Endothelial cell of hepatic sinusoid (primary cell): ENCODE measurements at regions not wholly inside any gene's neighbourhood (a gene's known extent, or its start where the extent isn't known, plus 50 kb on each side); places are given as distances from the start of the nearest gene placed in this dataset.

Source experiments
- in situ Hi-C: cut with HindIII; loops from 2 replicates; pipeline ENCODE4 v1.10.0; 2017; ENCODE audit warnings: low sequenced_read_pairs

DNA sequence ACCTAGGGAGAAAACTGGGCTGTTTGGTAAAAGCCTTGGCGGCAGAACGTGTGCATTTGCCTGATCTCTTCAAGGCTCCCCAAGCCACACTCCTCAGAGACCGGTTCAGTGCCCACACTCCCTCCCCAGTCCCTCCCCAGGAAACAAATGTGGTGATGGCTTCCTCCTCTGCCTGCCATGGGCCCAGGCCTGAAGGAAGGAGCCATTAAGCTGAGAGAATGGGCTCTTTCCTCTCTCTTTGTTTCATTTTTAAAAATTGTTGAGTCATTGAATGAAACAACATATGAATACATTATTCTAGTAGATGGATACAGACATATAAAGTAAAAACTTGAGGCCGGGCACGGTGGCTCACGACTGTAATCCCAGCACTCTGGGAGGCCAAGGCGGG lies 50.6 kb upstream of the YWHAQ start:
- in situ Hi-C loops = no loop called here

DNA sequence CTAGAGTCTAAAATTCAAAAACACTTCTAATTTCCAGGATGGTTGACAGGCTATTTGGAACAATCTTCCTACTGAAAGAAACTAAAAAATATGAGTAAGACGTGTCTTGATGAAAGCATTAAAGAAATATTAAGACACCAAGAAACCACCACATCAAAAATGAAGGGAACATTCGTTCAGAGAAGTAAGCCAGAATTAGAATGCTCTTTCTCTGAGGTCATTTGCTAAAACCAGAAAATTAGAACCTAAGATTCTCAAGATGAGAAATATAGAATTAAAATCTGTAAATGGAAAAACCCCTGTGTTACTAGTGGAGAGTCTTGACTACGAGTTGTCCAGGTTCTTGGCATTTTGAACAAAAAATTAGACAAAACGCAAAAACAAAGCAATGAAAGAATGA lies 54.8 kb upstream of the YWHAQ start:
- in situ Hi-C loops = no loop called here

DNA sequence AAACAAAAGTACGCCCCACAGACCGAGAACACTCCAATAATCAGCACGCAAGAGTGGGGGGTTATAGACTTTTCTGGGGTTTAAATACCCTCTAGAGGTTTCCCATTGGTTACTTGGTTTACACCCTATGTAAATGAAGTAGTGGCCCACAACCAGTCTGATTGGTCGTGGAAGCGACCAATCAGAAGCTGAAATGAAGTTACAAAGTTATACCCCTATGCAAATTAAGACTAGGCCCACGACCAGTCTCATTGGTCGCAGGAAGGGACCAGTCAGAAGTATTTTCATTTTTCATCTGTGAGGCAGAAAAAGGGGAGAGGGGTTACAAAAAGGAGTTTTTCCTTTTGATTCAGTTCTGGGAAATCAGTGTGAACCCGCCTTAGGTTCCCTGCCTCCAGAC lies 55.3 kb upstream of the YWHAQ start:
- in situ Hi-C loops = no loop called here

DNA sequence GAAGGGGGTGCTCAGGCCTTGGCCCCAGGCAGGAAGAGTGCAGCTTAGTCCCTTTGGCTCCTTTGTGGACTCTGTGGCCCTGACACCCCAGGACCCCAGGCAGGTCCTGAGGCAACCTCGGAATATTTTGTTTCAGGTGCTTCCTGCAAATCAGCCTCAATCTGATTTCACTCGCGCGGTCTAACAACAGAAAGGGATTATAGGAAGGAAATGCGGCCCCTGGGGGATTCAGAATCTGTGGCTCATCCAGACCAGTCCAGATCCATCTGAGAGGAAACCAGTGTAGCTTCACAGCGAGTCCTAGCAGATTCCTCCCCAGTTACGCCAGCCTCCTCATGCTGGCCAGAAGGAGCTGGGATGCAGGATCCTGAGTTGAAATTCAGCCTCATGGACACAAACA lies 59.5 kb upstream of the YWHAQ start:
- in situ Hi-C loops = loop anchor here (5.0 kb wide), 3 partner anchors 63 to 103 kb away; no protein-coding TSS in a partner anchor

DNA sequence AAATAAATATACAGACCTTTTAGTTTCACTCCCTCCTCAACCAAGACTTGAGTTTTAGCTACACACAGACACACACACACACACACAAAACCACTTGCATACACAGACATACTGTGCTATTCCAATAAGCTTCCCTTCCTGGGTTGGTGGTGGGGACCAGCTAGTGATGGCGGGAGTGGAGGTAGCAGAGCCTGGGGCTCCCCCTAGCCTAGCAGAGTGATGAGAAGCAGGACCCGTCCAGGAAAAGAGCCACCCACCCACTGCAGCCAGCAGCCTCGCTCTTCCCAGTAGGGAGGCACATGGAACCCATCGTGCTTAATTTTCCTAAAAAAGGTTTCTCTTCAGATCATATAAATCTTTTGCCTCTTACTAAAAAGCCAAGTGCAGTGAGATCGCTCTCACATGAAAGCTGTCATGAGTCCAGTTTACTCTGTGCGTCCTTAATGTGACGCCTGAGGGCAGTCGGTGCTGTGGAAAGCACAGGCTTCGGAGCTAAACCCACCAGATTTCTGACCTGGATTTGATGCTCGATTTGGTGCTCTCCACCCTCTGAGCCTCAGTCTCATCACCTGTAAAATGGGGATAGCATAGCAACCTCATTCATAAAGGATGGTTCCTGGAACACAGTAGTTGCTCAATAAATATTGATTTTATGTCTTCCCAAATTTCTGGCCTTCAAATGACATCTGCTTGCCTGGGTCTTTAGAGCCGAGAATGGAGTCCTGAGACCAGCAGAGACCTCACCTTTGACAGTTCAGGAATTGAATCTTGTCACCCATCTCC lies 60.1 kb upstream of the YWHAQ start:
- in situ Hi-C loops = loop anchor here (5.0 kb wide), 3 partner anchors 64 to 104 kb away; no protein-coding TSS in a partner anchor

DNA sequence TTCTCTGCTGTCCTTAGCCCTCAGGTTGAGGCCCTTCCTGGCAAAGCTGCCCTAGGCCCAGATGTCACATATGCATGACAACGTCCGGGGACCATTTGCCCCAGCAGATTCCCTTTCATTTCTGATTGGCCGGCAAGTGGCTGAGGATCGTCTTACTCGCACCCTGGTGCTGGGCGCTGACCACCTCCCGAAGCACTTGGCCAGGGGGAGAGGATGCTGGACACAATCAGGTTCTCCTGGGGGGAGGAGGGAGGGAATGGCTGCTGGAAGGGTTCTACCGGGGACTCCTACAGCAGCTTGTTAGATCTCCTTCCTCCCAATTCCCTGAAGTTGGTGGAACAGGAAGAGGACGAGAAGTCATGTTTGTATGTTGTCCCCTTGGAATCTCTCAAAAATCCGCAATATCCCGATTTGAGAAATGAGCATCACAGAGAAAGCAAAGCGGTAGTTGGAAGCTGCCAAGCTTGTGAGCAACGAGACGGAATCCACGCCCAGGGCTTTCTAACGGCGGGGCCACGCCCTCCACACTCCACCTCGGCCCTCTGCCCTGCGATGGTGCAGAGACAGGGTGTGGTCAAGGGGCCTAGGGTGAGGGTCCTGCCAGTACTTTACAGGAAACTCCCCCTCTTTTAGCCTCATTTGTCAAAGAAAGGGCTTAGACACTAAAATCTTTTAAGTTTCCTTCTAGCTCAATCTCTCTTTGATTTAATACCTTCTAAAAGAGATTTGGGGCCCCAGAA lies 61.8 kb upstream of the YWHAQ start:
- in situ Hi-C loops = loop anchor here (5.0 kb wide), 3 partner anchors 65 to 105 kb away; no protein-coding TSS in a partner anchor

DNA sequence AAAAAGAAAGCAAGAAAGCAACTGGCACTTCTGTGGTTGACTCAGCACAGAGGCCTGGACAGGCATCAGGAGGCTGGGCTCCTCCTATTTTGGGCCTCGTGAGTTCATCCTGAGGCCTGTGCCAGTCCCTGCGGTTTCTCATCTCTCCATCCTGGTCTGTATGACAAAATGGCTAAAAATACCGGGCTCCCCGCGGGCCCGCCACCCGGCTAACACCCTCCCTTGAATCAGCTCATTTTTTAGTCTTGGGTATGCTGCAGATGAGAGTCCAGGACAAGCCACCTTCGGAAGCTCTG lies 62.3 kb upstream of the YWHAQ start:
- in situ Hi-C loops = loop anchor here (5.0 kb wide), 3 partner anchors 66 to 106 kb away; no protein-coding TSS in a partner anchor

DNA sequence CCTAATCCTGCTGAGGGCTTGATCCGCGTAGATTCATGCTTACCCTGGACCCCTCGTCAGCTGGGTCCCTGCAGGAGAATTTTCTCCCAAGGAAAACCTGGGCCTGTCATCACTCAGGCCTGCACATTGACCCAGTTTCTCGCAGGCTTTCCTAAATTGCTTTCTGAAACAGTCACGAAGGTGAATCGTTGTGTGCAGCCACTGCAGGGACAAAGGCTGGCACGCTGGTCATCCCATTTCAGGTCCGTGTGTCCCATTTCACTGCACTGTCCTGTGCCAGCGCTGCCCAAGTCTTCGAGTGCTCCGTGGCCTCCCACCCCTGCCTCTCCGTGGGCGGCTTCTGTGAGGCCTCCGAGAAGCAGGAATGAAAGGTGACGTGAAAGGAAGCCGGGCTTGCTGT lies 62.8 kb upstream of the YWHAQ start:
- in situ Hi-C loops = loop anchor here (5.0 kb wide), 3 partner anchors 66 to 106 kb away; no protein-coding TSS in a partner anchor

DNA sequence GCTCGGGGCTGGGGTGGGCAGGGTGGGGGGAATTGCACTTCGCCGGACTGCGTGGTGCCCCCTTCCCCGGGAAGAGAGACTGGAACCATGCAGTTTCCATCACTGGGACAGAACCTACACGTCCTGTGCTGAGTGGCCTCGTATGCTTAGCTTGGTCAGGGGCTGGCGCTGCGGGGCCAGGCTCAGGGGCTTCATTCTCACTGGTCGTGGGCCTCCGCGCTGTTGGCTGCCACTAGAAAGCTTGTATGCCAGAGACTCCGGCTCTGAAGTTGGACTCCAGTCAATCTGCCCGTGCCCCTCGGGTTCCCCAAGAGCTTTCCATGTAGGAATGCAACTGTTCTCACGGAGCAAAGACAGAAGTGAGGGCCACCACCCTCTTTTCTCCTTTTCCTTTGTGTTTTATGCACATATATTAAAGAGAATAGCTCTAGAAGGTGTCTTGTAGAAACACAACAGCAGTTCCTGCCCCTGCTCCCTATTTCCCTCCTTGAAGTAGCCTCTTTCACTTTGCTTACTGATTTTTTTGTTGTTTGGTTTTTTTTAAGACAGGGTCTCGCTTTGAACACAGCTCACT lies 64.0 kb upstream of the YWHAQ start:
- in situ Hi-C loops = loop anchor here (5.0 kb wide), 3 partner anchors 67 to 107 kb away; no protein-coding TSS in a partner anchor

DNA sequence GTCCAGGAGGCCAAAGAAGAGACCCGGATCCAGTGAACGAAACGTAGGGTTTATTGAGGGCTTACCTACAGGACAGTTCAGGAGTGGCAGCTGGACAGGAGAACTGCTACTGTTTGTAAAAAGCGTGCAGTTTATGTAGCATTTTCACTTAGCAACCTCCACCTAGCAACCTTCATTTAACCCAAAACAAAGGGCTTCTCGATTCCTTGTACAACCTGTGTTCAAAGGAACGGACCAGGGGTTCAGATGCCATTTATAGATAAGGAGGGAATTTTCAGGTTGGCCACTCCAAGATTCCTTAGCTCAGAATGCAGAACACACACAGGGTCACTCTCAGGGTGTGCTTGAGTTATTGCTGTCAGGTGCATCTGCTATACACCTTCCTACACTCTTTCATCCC lies 65.1 kb upstream of the YWHAQ start:
- in situ Hi-C loops = no loop called here

DNA sequence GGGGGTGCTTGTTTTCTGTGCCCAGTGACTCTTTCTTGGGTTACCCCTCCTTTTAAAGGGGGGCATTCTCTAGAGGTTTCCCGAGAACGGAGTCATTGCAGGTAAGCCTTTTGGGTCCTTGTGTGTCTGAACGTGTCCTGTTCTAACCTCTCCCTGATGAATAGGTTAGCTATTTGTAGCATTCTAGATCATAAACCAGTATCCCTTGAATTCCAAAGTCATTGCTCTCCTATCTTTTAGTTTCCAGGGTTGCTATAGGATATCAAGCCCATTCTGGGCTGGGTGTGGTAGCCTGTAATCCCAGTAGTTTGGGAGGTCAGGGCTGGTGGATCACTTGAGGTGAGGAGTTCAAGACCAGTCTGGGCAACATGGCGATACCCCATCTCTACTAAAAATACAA lies 65.9 kb upstream of the YWHAQ start:
- in situ Hi-C loops = no loop called here

DNA sequence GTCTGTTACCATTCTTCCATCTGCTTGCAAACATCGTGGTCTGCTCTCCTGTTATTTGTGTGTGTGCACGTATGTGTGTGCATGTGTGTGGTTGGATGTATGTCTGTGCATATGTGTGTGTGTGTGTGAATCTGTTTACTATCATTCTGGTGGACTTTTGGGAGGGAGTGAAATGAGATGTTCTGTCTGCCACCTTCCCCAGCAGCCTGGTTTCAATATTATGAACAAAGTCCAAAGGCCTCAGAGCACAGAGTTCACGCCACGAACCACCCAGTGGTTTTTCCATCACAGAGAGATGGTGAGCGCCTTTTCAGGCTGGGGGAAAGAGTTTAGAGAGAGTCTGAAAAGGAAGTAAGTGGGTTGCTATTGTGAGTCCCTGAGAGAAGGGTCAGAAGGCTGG lies 67.1 kb upstream of the YWHAQ start:
- in situ Hi-C loops = no loop called here

DNA sequence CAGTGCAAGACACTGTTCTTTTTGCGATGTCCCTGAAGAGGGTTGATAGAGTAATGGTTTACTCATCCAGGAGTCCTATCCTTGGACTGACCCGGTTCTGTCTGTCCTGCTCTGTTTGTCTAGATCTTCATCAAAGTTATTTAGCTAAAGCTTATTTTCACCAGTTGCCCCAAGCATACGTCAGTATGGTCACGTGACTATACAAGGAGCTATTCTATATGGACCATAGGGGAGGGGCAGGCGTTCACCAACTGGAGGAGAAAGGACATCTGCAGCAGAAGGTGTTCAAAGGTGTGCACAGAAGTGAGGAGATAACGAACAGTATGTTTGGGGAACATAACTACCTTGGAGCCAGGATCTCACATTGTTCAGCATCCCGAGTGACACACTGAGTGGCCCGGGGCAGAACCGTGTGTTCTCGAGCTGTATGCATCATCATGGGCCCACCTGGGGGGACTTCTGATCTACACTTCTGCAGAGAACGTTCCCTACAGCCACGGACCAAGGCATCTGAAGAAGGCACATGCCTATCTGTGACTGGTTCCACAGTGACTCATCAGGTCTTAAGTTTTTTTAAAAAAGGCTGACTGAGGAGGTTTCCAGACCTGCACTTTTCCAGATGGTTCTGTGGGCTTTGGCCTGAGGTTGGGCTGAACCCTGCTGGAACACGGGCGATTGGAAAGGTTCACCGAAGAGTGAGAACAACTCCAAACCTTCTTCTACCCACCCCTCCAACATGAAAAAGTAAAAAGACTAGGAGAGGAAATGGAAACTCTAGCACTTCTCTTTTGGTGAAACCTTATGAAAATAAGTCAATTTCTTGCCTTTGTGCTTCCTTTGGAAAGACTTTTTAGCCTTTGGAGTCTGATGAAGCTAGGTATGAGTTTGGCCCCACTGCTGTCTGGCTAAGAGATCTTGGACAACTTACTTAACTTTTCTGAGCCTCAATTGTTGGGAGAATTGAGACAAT lies 68.6 kb upstream of the YWHAQ start:
- in situ Hi-C loops = no loop called here

DNA sequence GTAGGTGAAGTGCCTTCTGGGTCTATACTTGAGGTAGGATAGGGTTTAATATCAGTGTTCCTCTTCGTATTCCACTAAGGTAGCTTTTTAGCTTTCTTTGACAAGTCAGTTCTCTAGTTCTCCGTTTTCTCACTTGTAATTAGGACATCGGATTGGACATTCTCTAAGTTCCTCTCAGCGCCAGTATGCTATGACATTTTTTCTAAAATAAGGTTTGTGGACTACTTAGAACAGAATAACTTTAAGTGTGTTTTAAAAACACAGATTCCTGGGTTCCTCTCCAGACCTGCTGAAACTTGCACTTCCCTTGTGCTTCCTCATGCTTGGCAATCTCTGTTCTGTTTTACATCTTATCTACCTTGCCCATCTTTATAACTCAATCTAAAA lies 69.3 kb upstream of the YWHAQ start:
- in situ Hi-C loops = no loop called here

DNA sequence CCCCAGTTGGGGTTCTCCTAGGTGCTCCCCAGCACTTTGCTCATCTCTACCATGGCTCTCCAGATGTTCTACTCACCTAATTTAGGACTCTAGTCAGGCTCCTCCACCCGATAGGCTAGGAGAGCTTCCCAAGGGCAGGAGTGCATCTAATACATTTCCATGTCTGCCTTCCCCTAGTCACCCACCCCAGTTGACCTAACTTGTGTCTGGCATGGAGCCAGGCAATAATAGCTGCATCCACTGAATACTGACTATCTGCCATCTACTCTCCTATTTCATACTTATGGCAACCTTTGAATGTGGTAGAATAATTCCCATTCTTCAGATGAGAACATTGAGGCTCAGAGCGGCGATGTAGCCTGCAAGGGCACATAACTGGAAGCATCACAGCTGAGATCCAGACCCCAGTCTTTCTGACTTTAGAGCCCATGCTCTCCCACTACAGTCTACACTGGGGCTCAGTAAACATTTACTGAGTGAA lies 71.8 kb upstream of the YWHAQ start:
- in situ Hi-C loops = no loop called here

DNA sequence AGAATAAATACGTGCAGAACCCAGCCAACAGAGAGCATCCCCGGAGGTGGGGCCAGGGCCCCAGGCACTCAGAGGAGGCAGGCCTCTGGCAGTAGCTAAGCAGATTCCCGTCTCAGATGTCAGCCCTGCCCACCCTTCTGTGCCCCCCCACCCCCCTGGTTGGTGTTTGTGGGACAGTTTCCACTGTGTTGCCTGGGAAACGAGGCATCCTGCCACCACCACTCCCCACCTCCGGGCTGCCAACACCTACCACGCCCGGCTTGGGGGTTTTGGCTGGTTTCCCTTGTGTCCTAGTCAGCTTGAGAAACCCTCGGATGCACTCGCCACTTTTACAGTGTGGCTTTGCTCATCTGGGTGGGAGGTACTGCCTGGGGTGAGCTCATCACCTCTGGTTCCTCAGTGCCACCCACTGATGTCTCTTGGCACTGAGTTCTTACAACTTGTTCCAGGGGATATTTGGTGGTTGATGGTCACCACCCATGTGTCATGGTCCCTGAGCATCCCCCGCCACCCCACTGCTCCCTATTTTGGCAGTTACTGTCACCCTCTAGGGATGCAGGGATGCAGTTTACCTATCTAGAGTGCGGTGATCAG lies 72.4 kb upstream of the YWHAQ start:
- in situ Hi-C loops = no loop called here

DNA sequence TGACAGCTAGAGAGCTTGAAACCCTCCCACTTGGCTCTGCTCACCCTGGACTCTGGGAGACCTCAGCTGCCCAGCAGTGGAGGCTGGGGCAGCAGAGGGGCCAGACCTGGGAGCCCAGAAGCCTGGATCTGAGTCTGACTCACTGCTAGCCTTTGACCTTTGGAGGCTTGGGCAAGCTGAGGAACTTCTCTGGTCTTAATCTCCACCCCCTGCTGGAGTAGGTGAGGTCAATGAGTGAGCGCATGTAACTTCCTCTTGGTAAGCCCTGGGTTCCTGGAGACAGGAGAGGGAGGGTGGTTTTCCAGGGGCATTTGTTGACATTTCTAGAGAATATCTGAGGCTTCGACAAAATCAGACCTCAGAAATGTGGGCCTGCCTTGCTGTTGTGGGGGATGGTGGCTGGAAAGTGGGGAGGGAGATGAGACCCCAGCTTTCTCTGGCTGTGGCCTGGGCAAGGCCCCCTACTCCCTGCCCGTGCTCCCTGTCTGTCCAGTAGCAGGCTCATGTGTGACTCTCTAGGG lies 73.0 kb upstream of the YWHAQ start:
- in situ Hi-C loops = no loop called here

DNA sequence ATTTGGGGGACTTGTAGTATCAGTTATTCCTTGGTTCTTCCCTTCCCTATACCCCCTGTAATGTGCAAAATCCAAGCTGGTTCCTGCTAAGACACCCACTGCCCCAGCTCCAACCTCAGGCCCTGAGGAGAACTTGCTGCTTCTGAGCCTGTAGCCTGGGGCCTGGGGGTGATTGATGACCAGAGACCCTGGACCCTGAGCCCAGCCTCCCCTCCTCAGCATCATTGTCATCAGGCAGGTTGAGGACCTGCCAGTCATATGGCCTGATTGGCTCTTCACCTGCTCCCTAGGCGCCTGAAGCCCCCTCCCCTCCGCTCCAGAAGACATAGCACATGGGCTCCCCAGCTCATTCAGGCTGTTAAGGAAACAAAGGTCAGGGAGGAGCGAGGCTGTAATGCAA lies 73.8 kb upstream of the YWHAQ start:
- in situ Hi-C loops = no loop called here

DNA sequence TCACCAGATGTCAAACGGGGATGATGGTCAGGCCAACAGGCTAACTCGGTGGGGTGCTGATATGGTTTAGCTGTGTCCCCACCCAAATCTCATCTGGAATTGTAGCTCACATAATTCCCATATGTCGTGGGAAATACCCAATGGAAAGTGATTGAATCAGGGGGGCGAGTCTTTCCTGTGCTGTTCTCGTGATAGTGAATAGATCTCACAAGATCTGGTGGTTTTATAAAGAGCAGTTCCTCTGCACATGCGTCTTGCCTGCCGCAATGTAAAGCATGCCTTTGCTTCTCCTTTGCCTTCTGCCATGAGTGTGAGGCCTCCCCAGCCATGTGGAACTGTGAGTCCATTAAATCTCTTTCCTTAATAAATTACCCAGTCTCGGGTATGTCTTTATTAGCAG lies 74.4 kb upstream of the YWHAQ start:
- in situ Hi-C loops = no loop called here

DNA sequence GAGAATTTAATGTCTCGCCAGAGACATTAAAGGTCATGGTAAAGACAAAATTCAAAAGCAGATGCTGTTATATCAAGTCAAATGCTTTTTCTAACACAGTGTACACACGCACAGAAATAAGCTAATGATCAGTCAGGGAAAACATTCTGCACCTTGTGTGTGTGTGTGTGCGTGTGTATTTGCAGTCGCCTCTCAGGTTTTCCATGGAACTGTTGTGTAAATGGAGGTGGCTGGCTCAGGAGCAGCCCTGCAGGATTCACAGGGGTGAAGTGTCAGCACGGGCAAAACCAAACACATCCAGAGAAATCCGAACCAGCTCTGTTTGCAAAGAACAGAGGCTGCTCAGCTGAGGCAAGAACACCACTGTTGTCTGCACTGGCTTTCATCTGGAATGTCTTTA lies 76.2 kb upstream of the YWHAQ start:
- in situ Hi-C loops = no loop called here
